UCSD-AML1 (cell line): ENCODE measurements at regions not wholly inside any gene's neighbourhood (a gene's known extent, or its start where the extent isn't known, plus 50 kb on each side); places are given as distances from the start of the nearest gene placed in this dataset.

Experiments
- DNase-seq: peaks from one replicate; lab custom pipeline; 2025; ENCODE audit not compliant: unreplicated experiment; lab: John Stamatoyannopoulos, UW

DNA sequence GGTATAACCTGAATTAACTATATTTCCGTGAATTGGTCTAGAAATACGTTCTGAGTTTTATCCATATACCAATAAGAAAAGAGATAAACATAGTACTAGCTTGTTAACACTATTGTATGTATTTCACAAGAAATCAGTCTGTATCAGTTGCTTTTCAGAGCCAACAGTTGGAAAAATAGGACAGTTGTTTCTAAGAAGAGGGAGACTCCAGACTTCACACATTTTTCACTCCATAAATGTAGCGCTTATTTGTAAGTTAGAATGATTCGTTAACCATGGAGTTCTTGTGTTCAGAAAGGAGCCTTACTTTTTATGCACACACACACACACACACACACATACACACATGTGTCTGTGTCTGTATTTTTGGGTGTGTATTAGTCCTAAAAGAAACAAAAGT is 376.7 kb upstream of the SMIM31 start:
- DNase-seq, result no peak

GRCh38 chr4:164378361-164378760 is 375.6 kb upstream of the SMIM31 start:
- no peak for DNase-seq

DNA sequence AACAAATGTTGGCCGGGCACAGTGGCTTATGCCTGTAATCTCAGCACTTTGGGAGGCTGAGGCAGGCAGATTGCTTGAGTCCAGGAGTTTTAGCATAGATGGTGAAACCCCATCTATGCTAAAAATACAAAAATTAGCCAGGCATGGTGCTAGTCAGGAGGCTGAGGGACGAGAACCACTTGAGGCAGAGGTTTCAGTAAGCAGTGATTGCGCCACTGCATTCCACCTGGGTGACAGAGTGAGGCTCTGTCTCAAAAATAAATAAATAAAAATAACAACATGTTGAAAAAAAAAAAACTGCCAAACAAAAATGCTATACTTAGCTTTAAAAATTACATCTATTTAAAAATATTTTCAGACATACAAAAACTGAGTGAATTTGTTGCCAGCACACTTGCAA is 374.2 kb upstream of the SMIM31 start:
- no peak for DNase-seq

GRCh38 chr4:164381859-164382258 is 372.1 kb upstream of the SMIM31 start:
- DNase-seq, result no peak

GRCh38 chr4:164383058-164383357 is 370.9 kb upstream of the SMIM31 start:
- no peak for DNase-seq

DNA sequence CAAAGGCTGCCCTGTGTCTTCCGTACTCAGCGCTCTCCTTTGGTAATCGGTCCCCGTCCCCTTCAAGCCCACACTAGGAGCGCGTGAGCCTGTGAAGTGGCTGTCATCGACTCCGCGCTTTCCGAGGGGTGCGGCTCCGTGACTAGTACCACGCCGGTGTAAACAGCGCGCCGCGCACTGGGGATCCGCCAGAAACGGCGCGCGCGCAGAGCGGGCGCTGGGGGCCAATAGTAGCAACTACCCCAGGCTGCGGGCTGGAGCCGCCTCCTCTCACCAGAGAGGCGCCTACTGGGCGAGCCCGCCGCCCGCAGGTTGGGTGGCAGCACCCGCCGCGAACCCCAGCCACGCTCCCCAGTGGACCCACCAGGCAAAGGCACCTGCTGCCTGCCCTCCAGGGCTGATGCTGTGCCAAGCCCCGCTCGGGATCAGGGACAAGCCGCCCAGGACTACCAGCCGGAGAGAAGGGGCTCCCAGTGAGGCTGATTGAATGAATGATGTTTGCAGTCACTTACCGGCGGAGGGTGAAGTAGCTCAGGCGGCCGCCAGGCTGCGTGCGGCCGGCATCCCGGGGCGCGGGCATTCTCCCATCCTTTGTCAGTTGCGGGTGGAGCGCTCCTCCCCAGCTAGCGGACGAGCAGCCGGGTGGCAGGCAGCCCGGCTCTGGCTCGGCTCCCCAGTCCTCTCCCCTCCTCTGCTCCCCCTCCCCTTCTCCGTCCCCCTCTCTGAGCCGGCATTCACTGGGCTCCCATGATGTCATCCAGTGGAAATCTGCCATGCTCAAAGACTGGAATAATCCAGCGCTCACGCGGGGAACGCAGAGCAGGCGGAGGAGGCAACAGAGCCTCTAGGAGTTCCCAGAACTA is 370.3 kb upstream of the SMIM31 start:
- no peak for DNase-seq

DNA sequence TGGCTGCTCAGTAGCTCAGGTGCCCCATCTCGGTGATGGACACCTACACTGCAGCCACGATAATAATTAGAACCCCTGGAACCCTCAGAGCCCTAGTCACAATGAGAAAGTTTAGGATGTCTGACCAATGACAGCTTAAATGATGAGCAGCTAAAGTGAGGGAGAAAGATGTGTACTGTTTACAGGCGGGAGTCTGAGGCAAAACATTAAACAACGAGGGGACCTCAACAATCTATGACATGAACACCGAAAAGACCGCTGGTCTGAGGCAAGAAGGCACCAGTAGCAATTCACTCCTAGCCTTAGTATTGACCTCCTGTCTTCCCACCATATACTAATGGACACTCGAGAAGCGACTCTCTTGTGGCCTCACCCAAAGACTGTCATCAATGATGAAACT is 369.5 kb upstream of the SMIM31 start:
- DNase-seq, result no peak

DNA sequence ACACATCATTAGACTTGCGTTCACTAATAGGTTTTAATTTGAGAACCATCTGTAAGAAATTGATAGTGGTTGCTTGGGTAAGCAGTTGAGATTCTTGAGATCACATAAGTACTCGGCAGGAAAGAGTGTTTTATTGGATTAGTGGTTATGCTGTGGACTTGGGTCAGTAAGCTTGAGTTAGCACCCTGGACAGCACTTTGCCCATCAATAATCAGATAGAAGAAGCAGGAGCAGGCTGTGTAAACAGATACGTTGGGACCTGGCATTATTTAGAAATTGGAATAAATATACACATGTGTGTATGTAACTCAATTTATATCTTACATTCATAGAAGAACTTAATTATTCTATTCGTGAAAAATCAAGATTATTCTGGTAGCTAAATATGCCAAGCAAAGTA is 357.5 kb upstream of the SMIM31 start:
- no peak for DNase-seq

DNA sequence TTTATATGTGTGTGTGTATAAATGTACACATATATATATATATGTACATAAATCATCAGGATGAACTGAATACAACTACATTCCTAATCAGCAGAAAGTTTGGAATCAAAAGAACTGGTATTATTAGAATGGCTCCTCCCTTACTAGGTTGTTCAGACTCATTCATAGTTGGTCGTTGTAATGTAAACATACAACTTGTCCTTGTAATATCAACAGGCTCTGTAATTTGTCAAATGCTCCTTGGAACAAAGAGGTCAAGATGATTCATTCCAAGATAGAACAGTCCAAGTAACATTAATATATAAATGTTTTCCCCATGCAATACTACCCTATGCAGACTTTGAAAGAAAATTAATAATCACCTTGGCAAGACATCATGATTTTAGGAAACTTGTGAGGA is 351.4 kb upstream of the SMIM31 start:
- no peak for DNase-seq

DNA sequence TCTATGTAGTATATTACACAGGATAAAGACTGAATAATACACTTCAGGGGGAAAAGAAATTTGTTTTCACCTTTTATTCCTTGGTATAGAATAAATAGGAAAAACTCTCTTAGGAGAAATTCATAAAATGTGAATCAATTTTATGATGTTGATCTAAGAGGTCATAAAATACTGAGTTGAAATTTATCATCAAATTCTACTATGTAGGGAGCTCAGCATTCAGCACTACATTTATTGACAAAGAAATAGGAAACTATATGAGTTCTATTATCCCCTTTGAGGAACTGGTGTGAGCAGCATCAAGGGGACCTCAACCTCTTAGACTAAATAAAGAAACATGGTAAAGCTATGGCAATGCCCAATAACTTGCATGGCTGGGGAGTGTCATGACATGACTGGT is 348.2 kb upstream of the SMIM31 start:
- DNase-seq, result no peak

DNA sequence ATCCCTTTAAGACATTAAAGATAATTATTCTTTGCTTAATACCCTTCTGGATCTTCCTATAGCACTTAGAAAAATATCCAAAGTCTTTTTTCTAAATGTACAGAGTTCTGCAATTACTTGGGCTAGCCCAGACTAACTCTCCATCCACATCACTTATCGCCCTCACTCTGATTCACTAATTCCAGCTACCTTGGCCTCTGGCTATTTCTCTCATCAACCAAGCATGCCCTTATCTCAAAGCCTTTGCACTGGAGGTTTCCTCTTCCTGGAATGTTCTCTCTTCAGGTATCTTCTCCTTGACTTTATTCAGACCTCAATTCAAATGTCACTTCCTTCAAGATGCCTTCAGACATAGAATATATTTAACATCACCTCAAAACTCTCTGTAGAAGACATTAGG is 345.1 kb upstream of the SMIM31 start:
- DNase-seq, result no peak

- DNase-seq, result no peak
Observed at GRCh38 chr4:164410401-164410800, 343.5 kb upstream of the SMIM31 start.

- DNase-seq, result no peak
Observed at GRCh38 chr4:164412246-164412645, 341.7 kb upstream of the SMIM31 start.

DNA sequence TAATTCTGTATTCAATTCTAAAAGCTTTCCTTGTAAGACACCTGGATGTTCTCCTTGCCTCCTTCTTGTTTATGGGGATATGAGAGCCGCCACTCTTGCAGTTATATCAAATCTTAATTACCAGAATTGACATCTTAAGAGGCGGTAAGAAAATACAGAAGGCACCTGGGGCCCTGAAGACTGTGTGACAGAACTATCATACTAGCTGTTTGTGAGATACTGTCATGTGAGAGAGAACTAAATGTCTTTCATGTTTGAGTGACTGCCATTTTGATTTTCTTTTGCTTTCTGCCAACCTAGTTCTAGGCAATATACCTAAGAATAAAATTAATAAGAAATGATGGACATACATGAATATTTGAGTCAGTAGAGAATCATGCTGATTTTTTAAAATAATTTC is 340.2 kb upstream of the SMIM31 start:
- DNase-seq, result no peak

DNA sequence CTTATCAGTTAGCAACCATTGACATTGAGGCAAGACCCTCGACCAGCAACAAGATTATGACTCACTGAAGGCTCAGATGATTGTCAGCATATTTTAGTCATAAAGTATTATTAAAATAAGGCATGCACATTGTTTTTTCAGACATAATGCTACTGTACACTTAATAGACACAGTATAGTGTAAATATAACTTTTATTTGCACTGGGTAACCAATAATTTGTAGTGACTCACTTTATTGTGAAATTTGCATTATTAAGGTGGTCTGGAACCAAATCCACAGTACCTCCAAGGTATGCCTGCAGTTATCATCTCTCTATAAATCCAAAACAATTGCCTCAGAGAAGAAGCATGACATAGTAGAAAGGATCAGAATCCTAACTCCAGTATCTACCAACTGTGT is 330.1 kb upstream of the SMIM31 start:
- no peak for DNase-seq

DNA sequence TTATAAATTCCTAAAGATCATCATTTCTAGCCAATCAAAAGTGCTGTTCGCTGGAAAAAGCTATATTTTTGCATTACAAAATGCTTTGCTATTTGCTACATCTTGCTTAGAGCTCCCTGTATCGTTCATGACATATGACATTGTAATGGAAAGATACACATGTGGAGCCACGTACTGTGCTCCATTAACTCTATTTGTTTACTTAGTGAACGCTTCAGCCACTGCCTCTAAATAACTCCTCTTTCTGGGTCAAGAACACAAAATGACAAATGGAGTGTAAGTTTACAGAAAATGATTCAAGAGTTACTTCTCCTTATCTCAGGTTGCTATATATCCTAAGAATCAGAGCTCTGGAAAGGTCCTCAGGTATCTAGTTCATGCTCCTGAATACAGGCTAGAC is 329.1 kb upstream of the SMIM31 start:
- DNase-seq, result no peak

DNA sequence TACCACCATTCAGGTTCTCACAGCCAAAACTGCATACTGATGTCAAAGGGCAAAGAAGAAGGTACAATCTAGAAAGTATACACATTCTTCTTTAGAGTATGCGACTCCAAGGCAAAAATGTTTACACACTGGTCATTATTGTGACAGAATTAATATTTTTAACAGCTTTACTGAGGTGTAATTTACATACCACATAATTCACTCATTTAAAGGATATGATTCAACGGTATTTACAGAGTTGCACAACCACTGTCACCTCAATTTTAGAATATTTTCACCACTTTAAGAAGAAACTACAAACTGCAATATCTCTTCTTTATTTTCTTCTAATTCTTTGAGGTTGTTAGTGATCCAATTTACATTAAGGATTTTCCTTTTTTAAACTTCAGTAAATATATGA is 325.4 kb upstream of the SMIM31 start:
- no peak for DNase-seq

DNA sequence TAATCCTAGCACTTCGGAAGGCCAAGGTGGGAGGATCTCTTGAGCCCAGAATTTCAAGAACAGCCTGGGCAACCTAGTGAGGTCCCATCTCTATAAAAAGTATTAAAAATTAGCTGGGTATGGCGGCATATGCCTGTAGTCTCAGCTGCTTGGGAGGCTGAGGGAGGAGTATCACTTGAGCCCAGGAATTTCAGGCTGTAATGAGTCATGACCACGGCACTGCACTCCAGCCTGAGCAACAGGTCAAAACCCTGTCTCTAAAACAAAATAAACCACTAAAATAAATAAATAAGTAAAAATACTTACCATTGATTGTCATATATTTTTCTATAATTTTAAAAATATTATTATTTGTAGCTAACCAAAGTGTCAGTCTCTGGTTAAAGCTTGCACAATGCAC is 315.6 kb upstream of the SMIM31 start:
- DNase-seq, result no peak

GRCh38 chr4:164439037-164439436 is 314.9 kb upstream of the SMIM31 start:
- DNase-seq, result no peak

DNA sequence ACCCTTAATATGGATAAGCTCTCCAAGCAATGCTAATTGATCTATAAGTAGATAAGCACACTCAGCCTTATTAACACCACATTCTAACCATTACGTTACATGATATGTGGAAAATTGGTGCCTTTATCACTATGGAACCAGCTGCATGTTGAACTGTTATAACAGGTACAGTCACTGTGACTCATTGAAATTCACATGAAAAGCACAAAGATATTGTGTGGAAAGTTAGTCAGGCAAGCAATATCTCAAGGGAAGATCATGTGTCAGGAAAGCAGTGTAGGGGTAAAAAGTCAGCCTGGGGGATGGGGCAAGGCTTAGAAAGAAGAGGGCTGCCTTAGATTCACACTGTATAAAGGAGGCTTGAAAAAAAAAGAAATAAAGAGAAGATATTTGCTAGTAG is 313.7 kb upstream of the SMIM31 start:
- DNase-seq, result no peak

DNA sequence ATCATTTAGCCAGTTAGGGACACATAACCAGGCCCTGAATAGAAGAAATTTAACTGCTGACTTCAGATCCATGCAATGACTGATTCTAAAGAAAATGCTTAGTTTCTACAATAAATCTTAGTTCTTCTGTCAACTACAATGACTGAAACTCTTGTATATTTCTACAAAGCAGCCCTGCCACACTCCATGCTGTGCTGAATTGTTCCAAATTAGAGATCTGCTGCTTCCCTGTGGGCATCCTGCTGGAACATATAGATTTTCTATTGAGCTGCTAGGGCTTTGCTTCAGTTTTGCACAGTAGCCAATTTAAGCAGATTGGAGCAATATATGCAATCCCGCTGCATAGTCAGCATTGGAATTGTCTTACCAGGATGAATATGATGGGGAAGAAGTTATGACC is 312.8 kb upstream of the SMIM31 start:
- no peak for DNase-seq

DNA sequence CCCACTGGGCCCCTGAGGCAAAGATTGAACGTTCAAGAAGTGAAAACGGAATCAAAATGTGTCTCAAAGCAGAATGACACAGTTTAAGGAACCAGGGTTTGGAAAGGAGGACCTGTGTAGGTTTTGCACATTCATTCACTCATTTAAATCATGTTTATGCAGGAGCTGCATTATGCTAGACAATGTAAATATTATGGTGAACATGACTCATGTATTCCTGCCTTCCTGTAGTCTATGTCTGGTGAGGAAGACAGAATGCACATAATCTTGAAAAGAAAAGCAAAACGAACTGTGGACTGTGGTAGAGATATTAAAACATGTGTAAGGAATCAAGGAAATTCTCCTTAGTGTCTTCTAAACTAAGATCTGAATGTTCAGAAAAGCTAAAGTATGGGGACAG is 311.8 kb upstream of the SMIM31 start:
- DNase-seq, result no peak

- DNase-seq, result no peak
Observed at GRCh38 chr4:164446516-164446915, 307.4 kb upstream of the SMIM31 start.
